ENCODE measurements at regions not wholly inside any gene's neighbourhood (a gene's known extent, or its start where the extent isn't known, plus 50 kb on each side); places are given as distances from the start of the nearest gene placed in this dataset.

DNA sequence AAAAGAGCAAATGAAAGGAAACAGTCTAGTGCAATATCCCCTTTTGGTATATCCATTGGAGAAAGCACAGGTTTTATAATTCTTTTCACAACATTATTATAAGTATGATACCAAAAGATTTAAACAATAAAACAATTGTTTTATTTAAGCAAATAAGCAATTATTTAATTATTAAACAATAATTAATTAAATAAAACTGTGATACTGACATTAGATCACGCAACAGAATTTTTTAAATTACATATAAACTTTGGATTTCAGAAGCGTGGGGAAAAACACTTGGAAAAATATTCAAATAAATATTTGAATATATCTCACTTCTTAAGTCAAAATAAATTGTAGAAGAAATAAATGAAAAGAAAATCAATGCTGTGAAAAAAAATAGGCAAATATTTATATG, 76.2 kb upstream of the STXBP5 start:
- Histone ChIP-seq H3K9me3 (ENCODE audit: low read length) (no peaks in the 10 kb centered on the region), H2AFZ (ENCODE audit: low read length) (no peak overlapping the region), H3F3A (ENCODE audit: low read length, unreplicated experiment) (no peaks in the 10 kb centered on the region), H3K79me2 (ENCODE audit: low read length) (no peaks in the 10 kb centered on the region), H3K9me2 (replicated peaks; ENCODE audit: low read length) (no peaks in the 10 kb centered on the region), H3K4me1 (ENCODE audit: insufficient read depth, low read length) (peaks cover 16% of the 10 kb centered on the region), H4K20me1 (ENCODE audit: low read length) (no peaks in the 10 kb centered on the region), H3K36me3 (ENCODE audit: low read depth, low read length) (no peaks in the 10 kb centered on the region), H3K9ac (ENCODE audit: low read length) (no peak overlapping the region), H3K27ac (ENCODE audit: low read length) (no peak overlapping the region), H3K27me3 (ENCODE audit: low read length) (no peaks in the 10 kb centered on the region), H3K4me3 (ENCODE audit: low read length) (no peak overlapping the region), H3K4me2 (ENCODE audit: low read length) (no peak overlapping the region)
- ChIA-PET CTCF (no interaction called here), POLR2A (ENCODE audit: unreplicated experiment) (no interaction called here)
- DNase-seq: no peak
- no TSS peak for BruUV-seq (replicated peaks)
- intact Hi-C loops (cut with micrococcal nuclease): no loop called here
- no peak; the same call in 1 of the 2 replicates for ATAC-seq
- no peak for TF ChIP-seq EZH2 (IDR thresholded peaks at IDR 0.05; ENCODE audit: low read length, unreplicated experiment)
- TF ChIP-seq EZH2phosphoT487 (IDR thresholded peaks at IDR 0.05; ENCODE audit: borderline replicate concordance, low read length): no peak
- TF ChIP-seq CTCF (conservative IDR thresholded peaks at IDR 0.05; ENCODE audit: low read depth, low read length): no peak

DNA sequence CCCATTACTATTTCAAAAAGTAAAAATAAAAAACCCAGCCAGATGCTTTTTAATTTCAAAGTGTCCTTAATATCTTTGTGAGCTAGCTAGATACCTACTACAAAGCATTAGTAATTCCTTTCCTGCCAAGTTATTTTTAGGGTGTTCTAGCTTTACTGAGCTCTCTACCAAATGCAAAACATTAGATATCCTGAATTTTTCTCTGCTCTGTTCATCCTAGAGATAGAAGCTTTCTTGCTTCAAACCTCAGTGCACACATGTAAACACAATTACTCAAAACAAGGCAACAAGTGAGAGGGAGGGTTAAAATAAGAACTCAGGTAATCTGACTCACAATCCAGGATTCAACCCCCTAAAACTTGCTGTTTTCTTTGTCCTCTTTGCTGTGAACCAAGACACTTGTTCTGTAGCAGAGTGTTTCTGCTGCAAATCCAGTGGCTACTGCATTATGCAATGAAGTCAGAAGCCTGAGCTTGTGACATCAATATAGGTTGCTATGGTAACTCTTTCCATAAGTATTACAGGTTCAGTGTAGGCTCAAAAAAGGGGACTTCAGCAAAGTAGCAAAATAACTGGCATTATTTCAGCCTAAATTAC, 72.6 kb upstream of the STXBP5 start:
- no peak for ATAC-seq
- no TSS peak for BruUV-seq (replicated peaks)
- CTCF ChIA-PET: no interaction called here

More for the DNA sequence above, 72.6 kb upstream of the STXBP5 start:
- no peak overlapping the region for H3K4me3 ChIP-seq (ENCODE audit: low read length)
- no peaks in the 10 kb centered on the region for H3F3A ChIP-seq (ENCODE audit: low read length, unreplicated experiment)
- no peaks in the 10 kb centered on the region for H3K36me3 ChIP-seq (ENCODE audit: low read depth, low read length)
- H2AFZ ChIP-seq (ENCODE audit: low read length): no peak overlapping the region
- DNase-seq: no peak
- intact Hi-C loops (cut with micrococcal nuclease): no loop called here
- peaks cover 49% of the 10 kb centered on the region for H3K4me1 ChIP-seq (ENCODE audit: insufficient read depth, low read length)
- no peak overlapping the region for H3K9ac ChIP-seq (ENCODE audit: low read length)
- H3K9me2 ChIP-seq (replicated peaks; ENCODE audit: low read length): no peaks in the 10 kb centered on the region
- H3K9me3 ChIP-seq (ENCODE audit: low read length): no peaks in the 10 kb centered on the region
- POLR2A ChIA-PET (ENCODE audit: unreplicated experiment): interaction anchor here (0.6 kb wide), 1 partner anchor 85 kb away, joined by 3 read pairs; no protein-coding TSS in a partner anchor
- no peaks in the 10 kb centered on the region for H3K27me3 ChIP-seq (ENCODE audit: low read length)
- no peak overlapping the region for H3K4me2 ChIP-seq (ENCODE audit: low read length)
- H3K27ac ChIP-seq (ENCODE audit: low read length): no peak overlapping the region
- TF ChIP-seq CTCF (conservative IDR thresholded peaks at IDR 0.05; ENCODE audit: low read depth, low read length) (no peak), EZH2phosphoT487 (IDR thresholded peaks at IDR 0.05; ENCODE audit: borderline replicate concordance, low read length) (no peak), EZH2 (IDR thresholded peaks at IDR 0.05; ENCODE audit: low read length, unreplicated experiment) (no peak)
- H3K79me2 ChIP-seq (ENCODE audit: low read length): no peaks in the 10 kb centered on the region
- H4K20me1 ChIP-seq (ENCODE audit: low read length): no peaks in the 10 kb centered on the region

Data from PC-3 (cell line).